ENCODE measurements at regions not wholly inside any gene's neighbourhood (a gene's known extent, or its start where the extent isn't known, plus 50 kb on each side); places are given as distances from the start of the nearest gene placed in this dataset.

DNA sequence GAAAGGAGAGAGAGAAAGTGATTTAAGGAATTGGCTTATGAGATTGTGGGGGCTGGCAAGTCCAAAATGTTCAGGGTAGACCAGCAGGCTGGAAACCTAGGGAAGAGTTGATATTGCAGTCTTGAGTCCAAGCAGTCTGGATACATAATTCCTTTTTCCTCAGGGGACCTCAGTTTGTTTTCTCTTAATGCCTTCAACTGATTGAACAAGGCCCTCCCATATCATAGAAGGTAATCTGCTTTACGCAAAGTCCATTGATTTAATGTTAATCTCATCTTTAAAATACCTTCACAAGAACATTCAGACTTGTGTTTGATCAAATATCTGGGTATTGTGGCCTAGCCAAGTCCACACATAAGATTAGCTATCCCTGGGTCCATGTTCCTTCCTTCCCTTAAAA lies 494.7 kb downstream of the INSC start:
- TF ChIP-seq, protein P1, sequence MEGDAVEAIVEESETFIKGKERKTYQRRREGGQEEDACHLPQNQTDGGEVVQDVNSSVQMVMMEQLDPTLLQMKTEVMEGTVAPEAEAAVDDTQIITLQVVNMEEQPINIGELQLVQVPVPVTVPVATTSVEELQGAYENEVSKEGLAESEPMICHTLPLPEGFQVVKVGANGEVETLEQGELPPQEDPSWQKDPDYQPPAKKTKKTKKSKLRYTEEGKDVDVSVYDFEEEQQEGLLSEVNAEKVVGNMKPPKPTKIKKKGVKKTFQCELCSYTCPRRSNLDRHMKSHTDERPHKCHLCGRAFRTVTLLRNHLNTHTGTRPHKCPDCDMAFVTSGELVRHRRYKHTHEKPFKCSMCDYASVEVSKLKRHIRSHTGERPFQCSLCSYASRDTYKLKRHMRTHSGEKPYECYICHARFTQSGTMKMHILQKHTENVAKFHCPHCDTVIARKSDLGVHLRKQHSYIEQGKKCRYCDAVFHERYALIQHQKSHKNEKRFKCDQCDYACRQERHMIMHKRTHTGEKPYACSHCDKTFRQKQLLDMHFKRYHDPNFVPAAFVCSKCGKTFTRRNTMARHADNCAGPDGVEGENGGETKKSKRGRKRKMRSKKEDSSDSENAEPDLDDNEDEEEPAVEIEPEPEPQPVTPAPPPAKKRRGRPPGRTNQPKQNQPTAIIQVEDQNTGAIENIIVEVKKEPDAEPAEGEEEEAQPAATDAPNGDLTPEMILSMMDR (IDR thresholded peaks at IDR 0.05) = no peak
- TF ChIP-seq POLR2A (IDR thresholded peaks at IDR 0.05) = no peak
